AG09309 (cell line): ENCODE measurements at regions not wholly inside any gene's neighbourhood (a gene's known extent, or its start where the extent isn't known, plus 50 kb on each side); places are given as distances from the start of the nearest gene placed in this dataset.

ENCODE experiments used
- DNase-seq: peaks from one replicate; pipeline ENCODE4 v3.0.0-alpha.2; 2010; ENCODE audit warnings: low read depth
- H3K4me3 ChIP-seq: 2 replicates; pipeline ENCODE4 v1.5.1; 2011; ENCODE audit warnings: mild to moderate bottlenecking, low read depth, low read length, moderate library complexity; ENCODE audit not compliant: control insufficient read depth
- CTCF ChIP-seq: IDR thresholded peaks from 2 replicates; pipeline ENCODE4 v1.5.1; 2011; ENCODE audit warnings: mild to moderate bottlenecking, low read depth, low read length, inconsistent platforms; ENCODE audit not compliant: insufficient read depth, control insufficient read depth; ENCODE audit errors: missing control alignments

DNA sequence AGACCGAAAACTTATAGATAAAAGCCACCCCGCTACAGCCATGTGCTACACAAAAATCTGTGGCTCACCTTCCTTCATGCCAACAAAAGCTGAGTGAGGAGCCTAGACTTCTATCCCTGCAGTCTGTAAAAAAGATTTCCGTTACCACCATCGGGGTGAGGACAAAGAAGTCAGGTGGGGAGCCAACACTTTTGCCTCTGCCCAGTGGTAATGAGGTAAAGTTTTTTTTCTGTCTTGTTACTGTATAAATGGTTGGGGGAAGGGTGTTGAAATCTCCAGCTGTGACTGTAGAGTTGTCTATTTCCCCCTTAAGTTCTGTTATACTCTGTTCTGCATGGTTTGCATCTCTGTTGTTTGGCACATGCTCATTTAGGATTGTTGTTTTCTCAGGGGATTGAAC lies 707.8 kb downstream of the FLRT2 start:
- DNase-seq: no peak
- H3K4me3 ChIP-seq: no peak overlapping the region
- TF ChIP-seq CTCF: no peak

DNA sequence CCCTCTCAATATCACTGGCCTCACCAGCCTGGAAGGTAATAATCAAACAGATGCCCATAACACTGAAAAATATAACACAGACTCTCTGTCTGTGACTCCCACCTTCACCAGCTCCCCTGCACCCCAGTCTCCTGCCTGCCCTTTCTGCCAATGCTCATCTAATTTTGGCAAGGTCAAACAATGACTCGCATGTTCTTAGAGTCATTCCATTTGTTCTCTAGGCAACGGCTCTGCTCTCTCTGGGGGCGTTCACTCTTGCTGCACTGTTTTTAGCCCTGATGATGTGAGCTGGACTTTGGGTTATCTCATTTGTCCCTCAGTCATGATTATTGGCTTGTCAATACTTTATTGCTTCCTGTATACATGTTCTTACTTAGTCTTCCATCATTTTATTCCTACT lies 691.8 kb downstream of the FLRT2 start:
- no peak for DNase-seq
- TF ChIP-seq CTCF: no peak
- H3K4me3 ChIP-seq: no peak overlapping the region

DNA sequence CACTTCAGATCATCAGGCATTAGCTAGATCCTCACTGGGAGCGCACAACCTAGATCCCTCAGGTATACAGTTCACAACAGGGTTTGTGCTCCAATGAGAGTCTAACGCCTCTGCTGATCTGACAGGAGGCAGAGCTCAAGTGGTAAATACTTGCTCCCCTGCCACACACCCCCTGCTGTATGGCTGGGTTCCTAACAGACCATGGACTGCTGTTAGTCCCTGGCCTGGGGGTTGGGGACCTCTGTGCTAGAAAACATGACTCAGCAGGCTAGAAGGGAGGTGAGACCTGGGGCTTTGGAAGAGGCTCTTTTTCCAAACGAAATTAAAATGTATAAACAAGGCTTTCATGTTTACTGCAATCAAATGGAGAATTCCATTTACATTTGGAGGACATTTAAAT lies 691.1 kb downstream of the FLRT2 start:
- no peak for DNase-seq
- H3K4me3 ChIP-seq: no peak overlapping the region
- no peak for TF ChIP-seq CTCF

- no peak for DNase-seq
- H3K4me3 ChIP-seq: no peak overlapping the region
- no peak for TF ChIP-seq CTCF
These were observed 687.6 kb downstream of the FLRT2 start for GRCh38 chr14:86217523-86217922.

- no peak for TF ChIP-seq CTCF
- H3K4me3 ChIP-seq: no peak overlapping the region
- no peak for DNase-seq
These were observed 673.9 kb downstream of the FLRT2 start for GRCh38 chr14:86203843-86204242.

GRCh38 chr14:86196471-86196870 lies 666.5 kb downstream of the FLRT2 start:
- TF ChIP-seq CTCF: no peak
- no peak for DNase-seq
- H3K4me3 ChIP-seq: no peak overlapping the region

- TF ChIP-seq CTCF: no peak
- no peak for DNase-seq
- no peak overlapping the region for H3K4me3 ChIP-seq
These were observed 663.8 kb downstream of the FLRT2 start for GRCh38 chr14:86193756-86194155.
